ENCODE measurements at regions not wholly inside any gene's neighbourhood (a gene's known extent, or its start where the extent isn't known, plus 50 kb on each side); places are given as distances from the start of the nearest gene placed in this dataset.

DNA sequence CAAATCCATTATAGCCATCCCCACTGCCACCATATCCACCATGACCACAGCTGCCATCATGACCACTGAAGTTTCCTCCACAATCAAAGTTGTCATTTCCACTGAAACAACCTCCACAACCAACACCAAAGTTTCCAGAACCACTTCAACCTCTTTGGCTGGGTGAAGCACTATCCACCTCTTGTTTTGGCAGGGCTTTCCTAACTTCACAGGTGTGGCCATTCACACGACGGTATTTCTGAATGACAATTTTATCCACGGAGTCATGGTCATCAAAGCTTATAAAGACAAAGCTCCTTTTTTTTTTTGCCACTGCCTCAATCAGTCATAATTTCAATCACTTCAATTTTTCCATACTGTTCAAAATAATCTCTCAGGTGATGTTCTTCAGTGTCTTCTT is 89.8 kb upstream of the UGP2 start:
- Histone ChIP-seq H3K27ac (no peak overlapping the region), H3K4me3 (no peak overlapping the region), H3K27me3 (no peaks in the 10 kb centered on the region), H3K4me1 (no peaks in the 10 kb centered on the region), H3K36me3 (no peaks in the 10 kb centered on the region), H3K9me3 (peaks cover 0 to 1% (median 0%) of the 10 kb centered on the region in 3 donors)
- TF ChIP-seq, protein P1, sequence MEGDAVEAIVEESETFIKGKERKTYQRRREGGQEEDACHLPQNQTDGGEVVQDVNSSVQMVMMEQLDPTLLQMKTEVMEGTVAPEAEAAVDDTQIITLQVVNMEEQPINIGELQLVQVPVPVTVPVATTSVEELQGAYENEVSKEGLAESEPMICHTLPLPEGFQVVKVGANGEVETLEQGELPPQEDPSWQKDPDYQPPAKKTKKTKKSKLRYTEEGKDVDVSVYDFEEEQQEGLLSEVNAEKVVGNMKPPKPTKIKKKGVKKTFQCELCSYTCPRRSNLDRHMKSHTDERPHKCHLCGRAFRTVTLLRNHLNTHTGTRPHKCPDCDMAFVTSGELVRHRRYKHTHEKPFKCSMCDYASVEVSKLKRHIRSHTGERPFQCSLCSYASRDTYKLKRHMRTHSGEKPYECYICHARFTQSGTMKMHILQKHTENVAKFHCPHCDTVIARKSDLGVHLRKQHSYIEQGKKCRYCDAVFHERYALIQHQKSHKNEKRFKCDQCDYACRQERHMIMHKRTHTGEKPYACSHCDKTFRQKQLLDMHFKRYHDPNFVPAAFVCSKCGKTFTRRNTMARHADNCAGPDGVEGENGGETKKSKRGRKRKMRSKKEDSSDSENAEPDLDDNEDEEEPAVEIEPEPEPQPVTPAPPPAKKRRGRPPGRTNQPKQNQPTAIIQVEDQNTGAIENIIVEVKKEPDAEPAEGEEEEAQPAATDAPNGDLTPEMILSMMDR (IDR thresholded peaks at IDR 0.05): no peak
- no peak for TF ChIP-seq POLR2A (IDR thresholded peaks at IDR 0.05)
- 84 to 86% methylated on average over 3 of the region's 3 CpGs for WGBS, 2 donors
- DNase-seq: no peak
- intact Hi-C loops (cut with DNase I): no loop called here

DNA sequence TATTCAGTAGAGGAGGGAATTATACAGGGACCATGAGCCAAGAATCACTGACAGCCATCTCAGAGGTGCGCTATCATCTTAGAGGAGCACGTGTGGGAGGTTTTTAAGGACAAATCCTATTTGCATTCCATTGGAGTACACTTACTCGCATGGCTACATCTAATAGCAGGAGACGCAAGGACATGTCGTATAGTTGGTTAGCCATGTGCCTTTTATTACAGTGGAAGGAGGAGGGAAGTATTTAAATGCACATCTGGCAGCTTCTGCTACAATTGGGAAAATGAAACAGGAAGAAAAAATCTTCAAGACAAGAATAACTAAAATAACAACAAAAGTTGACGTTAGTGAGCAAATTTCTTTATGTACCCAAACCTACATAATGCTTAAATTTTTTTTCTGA is 86.5 kb upstream of the UGP2 start:
- no peak overlapping the region for H3K4me3 ChIP-seq
- no peaks in the 10 kb centered on the region for H3K27me3 ChIP-seq
- H3K36me3 ChIP-seq: no peaks in the 10 kb centered on the region
- no peak for TF ChIP-seq POLR2A (IDR thresholded peaks at IDR 0.05)
- TF ChIP-seq, protein P1 (IDR thresholded peaks at IDR 0.05): no peak
- H3K4me1 ChIP-seq: no peaks in the 10 kb centered on the region
- intact Hi-C loops (cut with DNase I): no loop called here
- DNase-seq: no peak
- no peak overlapping the region for H3K27ac ChIP-seq
- WGBS, 2 donors: 58 to 65% methylated on average over 6 of the region's 6 CpGs
- no peaks in the 10 kb centered on the region for H3K9me3 ChIP-seq

DNA sequence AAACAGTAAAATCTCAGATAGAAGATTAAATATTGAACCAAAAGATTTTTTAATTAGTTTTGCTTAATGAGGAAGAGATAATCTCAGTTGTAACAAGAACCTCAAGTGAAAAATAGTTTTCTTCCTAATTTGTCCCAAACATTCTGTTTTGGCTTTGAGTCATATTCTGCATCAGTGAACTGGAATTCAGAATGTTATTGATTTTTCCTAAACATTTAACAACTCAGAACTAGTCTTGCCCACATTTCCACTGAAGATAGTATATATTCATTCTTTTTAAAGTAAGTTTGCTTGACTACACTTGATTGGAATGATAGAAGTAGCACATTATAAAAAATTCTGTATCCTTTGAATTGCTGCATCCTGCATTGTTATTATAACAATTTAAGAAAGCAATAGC is 85.7 kb upstream of the UGP2 start:
- no peaks in the 10 kb centered on the region for H3K4me1 ChIP-seq
- no peaks in the 10 kb centered on the region for H3K27me3 ChIP-seq
- H3K36me3 ChIP-seq: no peaks in the 10 kb centered on the region
- H3K27ac ChIP-seq: no peak overlapping the region
- no peak for DNase-seq
- no peaks in the 10 kb centered on the region for H3K9me3 ChIP-seq
- intact Hi-C loops (cut with DNase I): no loop called here
- no peak overlapping the region for H3K4me3 ChIP-seq
- TF ChIP-seq POLR2A (IDR thresholded peaks at IDR 0.05): no peak

DNA sequence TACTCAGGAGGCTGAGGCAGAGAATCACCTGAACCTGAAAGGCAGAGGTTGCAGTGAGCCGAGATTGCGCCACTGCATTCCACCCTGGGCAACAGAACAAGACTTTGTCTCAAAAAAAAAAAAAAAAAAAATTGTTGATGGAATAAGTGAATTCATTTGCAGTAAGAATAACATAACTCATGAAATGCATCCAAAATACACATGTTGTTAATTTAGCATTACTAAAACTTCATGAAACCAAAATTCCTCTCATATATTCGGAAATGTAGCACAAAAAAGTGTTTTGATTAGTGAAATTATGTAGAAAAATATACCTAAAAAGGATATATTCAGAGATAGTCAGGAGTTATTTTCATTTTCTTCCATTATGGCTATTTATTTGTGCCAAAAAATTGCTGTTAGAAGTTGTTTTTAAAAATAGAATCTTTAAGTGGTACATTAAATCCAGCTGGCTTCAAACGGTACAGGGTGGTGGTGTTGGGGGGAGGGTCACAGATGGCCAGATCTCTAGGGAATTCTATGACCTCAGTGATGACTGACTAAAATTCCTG is 78.2 kb upstream of the UGP2 start:
- TF ChIP-seq, protein P1 (IDR thresholded peaks at IDR 0.05): no peak
- TF ChIP-seq POLR2A (IDR thresholded peaks at IDR 0.05): no peak
- intact Hi-C loops (cut with DNase I): no loop called here
- DNase-seq: no peak
- 52 to 54% methylated on average over 4 of the region's 4 CpGs for WGBS, 2 donors
- Histone ChIP-seq H3K4me3 (no peak overlapping the region), H3K4me1 (no peaks in the 10 kb centered on the region), H3K27ac (no peak overlapping the region), H3K27me3 (no peaks in the 10 kb centered on the region), H3K36me3 (no peaks in the 10 kb centered on the region), H3K9me3 (no peaks in the 10 kb centered on the region)

DNA sequence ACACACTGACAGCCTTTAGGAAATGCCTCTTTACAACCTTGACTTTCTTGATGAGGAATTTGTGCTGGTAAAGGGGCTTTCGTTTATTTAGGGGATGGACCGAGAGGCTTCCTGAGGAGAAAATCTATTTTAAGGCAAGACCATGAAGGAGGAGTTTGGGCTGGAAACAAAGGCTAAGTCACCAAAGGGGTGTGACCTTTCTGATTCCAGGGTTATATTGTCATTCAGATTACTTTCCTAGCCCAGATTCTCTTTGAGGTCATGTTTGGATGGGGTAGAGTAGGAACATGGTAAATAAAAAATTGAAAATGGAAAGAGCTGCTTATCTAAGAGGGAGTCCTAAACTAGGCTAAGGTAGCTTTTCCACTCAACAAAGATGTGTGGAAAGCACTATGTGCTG is 77.1 kb upstream of the UGP2 start:
- Histone ChIP-seq H3K4me1 (no peaks in the 10 kb centered on the region), H3K27ac (no peak overlapping the region), H3K36me3 (no peaks in the 10 kb centered on the region), H3K9me3 (no peaks in the 10 kb centered on the region), H3K27me3 (no peaks in the 10 kb centered on the region), H3K4me3 (no peak overlapping the region)
- TF ChIP-seq POLR2A (IDR thresholded peaks at IDR 0.05): no peak
- TF ChIP-seq, protein P1 (IDR thresholded peaks at IDR 0.05): no peak
- 51 to 59% methylated on average over 2 of the region's 2 CpGs for WGBS, 2 donors
- DNase-seq: no peak
- intact Hi-C loops (cut with DNase I): no loop called here

DNA sequence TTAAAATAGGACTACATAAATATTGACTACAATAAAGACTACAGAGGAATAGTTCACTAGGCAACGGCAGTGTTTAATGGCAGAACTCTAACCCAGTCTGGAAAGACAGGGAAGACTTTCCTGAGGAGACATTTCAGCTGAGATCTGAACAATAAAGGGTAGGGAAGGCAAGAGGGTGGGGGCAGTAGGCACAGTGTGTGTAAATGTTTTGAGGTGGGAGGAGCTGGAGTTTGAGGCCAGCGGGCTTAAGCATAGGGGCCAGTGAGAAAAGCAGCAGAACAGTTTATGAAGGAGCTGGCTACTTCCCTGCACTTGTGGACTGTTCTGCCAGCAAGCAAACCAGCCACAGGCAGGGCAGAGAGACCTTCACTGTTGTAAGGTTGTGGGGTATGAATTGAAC is 76.6 kb upstream of the UGP2 start:
- intact Hi-C loops (cut with DNase I): no loop called here
- DNase-seq: no peak
- no peaks in the 10 kb centered on the region for H3K27me3 ChIP-seq
- TF ChIP-seq POLR2A (IDR thresholded peaks at IDR 0.05): no peak
- H3K9me3 ChIP-seq: no peaks in the 10 kb centered on the region
- no peak overlapping the region for H3K27ac ChIP-seq
- no peaks in the 10 kb centered on the region for H3K36me3 ChIP-seq
- H3K4me3 ChIP-seq: no peak overlapping the region
- WGBS, 2 donors: 56 to 71% methylated on average over 2 of the region's 2 CpGs
- H3K4me1 ChIP-seq: no peaks in the 10 kb centered on the region

All from esophagus squamous epithelium (tissue), 5 donors.